H54 (cell line): ENCODE measurements at regions not wholly inside any gene's neighbourhood (a gene's known extent, or its start where the extent isn't known, plus 50 kb on each side); places are given as distances from the start of the nearest gene placed in this dataset.

Experiments used
- DNase-seq: peaks from one replicate; pipeline ENCODE4 v3.0.0; 2011; ENCODE audit warnings: low spot score, mixed read lengths; ENCODE audit not compliant: insufficient read length
- FAIRE-seq: peaks from 3 replicates; lab custom pipeline; 2011; peaks lifted over from hg19 to GRCh38; lab: Jason Lieb, UNC
- POLR2A ChIP-seq: IDR thresholded peaks from 2 replicates; pipeline ENCODE4 v1.6.1; 2011; ENCODE audit warnings: low read depth, mild to moderate bottlenecking, low read length

GRCh38 chr7:149381245-149381644 is 79.6 kb downstream of the ZNF777 start:
- no peak for DNase-seq
- FAIRE-seq = no peak
- TF ChIP-seq POLR2A = no peak
